Activated naive CD4-positive, alpha-beta T cell treated with anti-CD3 and anti-CD28 coated beads, Interleukin-2, amount 50 U/mL, for 72 hours (primary cell): ENCODE measurements at regions not wholly inside any gene's neighbourhood (a gene's known extent, or its start where the extent isn't known, plus 50 kb on each side); places are given as distances from the start of the nearest gene placed in this dataset.
"Not testable (repeated sequence)": the region's sequence is repeated elsewhere in the genome, so short reads cannot be mapped to it uniquely, and the experiment has no call there.

Experiments
- ATAC-seq, 2 donors: fragments of 150-1000 bp; cut with Tn5 transposase; 2 replicates each; pipeline ENCODE4 v1.10.0; 2021; ENCODE audit warnings: mild to moderate bottlenecking in 2 of 2, moderate library complexity in 2 of 2
- DNase-seq, 2 donors: peaks; one replicate each; pipeline ENCODE4 v3.0.0; 2021 to 2022; ENCODE audit warnings: low spot score in 2 of 2
- H3K27ac Mint-ChIP-seq, 2 donors: one replicate each; pipeline ENCODE4 v1.8.0; 2022; ENCODE audit warnings: mild to moderate bottlenecking in 2 of 2, mixed read lengths in 2 of 2
- H3K36me3 Mint-ChIP-seq, 2 donors: one replicate each; pipeline ENCODE4 v1.8.0; 2022; ENCODE audit warnings: mixed read lengths in 2 of 2
- H3K9me3 Mint-ChIP-seq, 2 donors: one replicate each; pipeline ENCODE4 v1.8.0; 2022; ENCODE audit warnings: mixed read lengths in 2 of 2

DNA sequence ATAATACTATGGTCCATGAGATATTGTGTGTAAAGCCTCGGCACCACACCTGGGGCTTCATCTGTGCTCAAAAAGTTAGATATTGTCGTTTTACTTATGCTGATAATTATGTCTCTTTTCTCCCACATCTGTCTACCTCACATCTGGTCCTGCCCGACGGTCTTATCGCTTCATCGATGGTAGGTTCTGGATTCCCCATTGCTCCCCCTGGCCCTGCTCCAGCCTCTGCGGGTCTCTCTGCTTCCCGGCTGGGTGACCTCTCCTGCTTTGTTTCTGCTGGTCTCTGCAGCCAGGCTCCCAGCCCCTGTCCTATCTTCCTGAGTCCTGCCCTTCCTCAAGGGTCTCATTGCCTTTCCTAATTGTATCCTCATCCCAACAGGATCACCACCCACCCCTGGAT is 294.2 kb downstream of the NDUFA10 start:
- DNase-seq (no peak), ATAC-seq (no peak)
- H3K27ac Mint-ChIP-seq = no peak overlapping the region
- no peaks in the 10 kb centered on the region for H3K36me3 Mint-ChIP-seq
- peaks cover 0 to 9% of the 10 kb centered on the region in 2 donors for H3K9me3 Mint-ChIP-seq

DNA sequence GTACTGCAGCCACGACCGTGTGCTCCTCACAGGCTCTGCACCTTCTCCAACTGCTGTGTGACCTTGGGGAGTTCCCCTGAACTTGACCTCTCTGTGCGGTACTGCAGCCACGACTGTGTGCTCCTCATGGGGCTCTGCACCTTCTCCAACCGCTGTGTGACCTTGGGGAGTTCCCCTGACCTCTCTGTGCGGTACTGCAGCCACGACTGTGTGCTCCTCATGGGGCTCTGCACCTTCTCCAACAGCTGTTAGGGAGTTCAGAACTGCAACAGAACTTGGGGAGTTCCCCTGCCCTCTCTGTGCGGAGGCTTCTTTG is 294.6 kb downstream of the NDUFA10 start:
- H3K36me3 Mint-ChIP-seq, H3K9me3 Mint-ChIP-seq, DNase-seq, H3K27ac Mint-ChIP-seq: not testable (repeated sequence)
- peak in 1 of 2 donors; percentile 42 for ATAC-seq

DNA sequence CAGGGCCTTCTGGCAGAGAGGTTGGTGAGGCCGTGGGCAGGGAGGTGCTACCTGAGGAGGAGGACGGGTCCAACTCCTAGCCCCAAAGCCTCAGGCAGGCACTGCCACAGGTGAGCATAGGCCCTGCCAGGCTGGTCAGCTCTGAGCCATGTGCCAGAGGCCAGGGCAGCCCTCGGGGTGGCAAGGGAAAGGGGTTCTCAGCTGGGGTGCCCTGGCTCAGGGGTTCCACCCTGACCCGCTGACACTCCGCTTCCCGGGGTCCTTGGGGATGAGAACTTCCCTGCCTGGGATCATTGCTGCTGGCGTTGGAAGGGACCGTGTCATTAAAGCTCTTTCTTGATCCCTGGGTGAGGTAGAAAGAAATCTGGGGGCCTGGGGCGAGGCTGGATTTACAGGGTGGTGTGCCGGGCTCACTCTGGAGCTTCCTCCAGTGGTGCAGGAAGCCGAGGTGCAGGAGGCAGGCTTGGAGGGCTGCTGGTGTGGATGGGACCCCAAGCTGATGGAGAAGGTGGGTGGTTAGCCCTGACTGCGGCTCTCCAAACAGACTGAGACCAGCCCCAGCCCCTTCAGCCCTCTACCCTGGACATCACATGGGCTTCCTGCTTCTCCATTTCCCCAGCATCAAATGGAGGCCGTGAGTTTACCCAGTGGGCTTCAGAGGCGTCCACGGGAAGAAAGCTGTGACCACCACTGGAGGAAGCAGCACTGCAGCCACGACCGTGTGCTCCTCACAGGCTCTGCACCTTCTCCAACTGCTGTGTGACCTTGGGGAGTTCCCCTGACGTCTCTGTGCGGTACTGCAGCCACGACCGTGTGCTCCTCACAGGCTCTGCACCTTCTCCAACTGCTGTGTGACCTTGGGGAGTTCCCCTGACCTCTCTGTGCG is 295.2 kb downstream of the NDUFA10 start:
- ATAC-seq (no peak), DNase-seq (no peak)
- Mint-ChIP-seq H3K27ac (no peak overlapping the region), H3K36me3 (no peaks in the 10 kb centered on the region), H3K9me3 (peaks cover 0 to 9% of the 10 kb centered on the region in 2 donors)

DNA sequence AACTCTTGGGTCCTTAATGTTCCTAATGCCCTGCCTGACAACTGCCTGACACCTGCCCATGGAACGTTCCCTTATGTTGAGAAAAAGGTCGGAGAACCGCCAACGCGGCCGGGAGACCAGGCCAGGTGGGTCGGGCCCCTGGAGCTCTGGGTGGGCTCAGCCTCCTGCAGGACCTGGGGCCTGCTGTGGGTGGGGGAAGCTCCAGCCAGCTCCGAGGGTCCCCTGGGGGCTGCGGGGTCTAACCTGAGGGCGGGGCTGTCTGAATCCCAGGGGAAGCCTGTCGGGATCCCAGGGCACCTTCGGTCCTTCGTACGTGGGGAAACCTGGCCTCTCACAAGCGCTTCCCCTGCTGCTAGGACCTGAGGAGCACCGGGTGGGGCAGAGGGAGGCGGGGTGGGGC is 296.0 kb downstream of the NDUFA10 start:
- ATAC-seq = no peak
- no peak for DNase-seq
- no peak overlapping the region for H3K27ac Mint-ChIP-seq
- H3K36me3 Mint-ChIP-seq = no peaks in the 10 kb centered on the region
- H3K9me3 Mint-ChIP-seq = peaks cover 0 to 6% of the 10 kb centered on the region in 2 donors

DNA sequence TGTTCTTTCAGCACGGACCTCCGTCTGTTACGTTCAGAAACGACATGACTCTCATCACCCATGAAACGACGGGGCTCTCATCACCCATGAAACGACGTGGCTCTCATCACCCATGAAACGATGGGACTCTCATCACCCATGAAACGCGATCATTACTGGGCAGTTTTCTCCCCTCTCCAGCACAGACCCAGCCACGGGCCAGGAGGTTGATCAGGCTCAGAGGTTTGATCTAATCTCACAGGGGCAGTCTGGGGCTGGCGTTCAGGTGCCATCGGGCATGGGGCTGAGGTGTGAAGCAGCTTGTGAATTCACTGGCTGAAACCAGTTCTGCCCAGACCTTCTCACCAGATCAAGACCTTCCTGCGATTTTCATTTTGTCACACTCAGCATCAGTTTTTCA is 296.4 kb downstream of the NDUFA10 start:
- ATAC-seq = no peak
- DNase-seq = no peak
- peaks cover 0 to 2% of the 10 kb centered on the region in 2 donors for H3K9me3 Mint-ChIP-seq

DNA sequence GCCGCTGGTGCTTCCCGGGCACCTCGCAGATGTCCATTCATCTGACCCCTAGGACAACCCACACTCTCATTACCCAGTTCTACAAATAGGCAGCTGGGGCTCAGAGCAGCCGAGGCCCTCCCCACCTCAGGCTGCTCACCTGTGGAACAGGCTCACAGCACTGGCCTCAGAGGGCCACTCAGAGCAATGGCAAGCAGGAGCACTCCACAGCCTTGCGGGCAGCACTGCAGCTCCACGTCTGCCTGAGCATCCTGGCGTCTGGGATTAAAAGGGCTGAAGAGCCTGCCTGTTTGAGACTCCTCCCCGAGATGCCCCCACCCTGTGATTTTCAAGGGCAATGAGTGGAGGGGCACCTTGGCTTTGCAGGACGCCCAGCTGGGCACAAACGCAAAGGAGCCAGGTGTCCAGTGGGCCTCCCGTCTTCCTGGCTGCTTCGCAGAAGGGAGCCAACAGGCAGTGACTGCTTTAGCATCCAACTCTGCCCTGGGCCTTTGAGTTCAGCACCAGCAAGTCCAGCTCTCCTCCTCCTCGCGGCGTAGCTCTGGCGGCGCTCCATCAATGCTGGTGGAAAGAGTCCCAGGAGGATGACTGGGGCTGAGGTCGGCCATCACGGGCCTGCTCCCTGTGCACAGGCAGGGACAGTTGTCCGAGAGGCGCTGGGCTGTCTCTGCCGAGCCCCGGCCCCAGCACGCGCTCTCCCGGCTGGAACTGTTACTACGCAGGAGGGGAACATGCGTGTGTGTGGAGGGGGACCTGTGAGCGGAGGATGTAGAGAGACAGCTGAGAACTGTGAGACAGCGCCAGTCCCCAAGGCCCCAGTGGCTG is 297.2 kb downstream of the NDUFA10 start:
- Mint-ChIP-seq H3K9me3 (no peaks in the 10 kb centered on the region), H3K27ac (peak overlapping the region in 1 of 2 donors; percentile 35)

More for the DNA sequence above, 296.4 kb downstream of the NDUFA10 start:
- no peaks in the 10 kb centered on the region for H3K36me3 Mint-ChIP-seq
- no peak overlapping the region for H3K27ac Mint-ChIP-seq

DNA sequence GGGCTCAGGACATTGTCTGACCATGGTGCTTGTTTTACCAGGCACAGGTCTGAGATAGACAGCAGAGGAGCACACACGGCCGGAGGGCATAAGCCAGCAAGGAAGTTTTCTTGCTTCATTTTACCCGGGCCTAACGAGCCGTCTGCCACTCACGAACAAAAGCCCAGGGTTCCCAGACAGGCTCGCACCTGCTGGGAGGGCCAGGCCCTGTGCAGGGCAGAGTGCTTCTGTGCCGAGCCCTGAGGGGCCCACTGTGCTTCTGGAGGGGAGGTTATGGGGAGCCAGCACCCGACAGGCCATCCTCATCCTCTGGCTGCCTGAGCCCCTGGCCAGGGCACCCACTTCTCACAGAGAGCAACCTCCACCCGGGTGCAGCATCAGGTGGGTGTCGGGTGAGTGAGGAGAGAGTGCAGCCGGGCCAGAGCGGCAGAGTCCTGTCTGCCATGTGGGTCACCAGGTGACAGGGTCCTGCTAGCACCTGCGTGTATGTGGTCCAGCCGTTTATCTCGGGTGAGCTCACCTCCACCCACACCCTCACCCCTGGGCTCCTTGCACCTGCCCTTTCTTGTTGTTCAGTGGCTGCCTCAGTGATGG is 297.9 kb downstream of the NDUFA10 start:
- no peak for ATAC-seq
- Mint-ChIP-seq H3K36me3 (no peaks in the 10 kb centered on the region), H3K9me3 (no peaks in the 10 kb centered on the region), H3K27ac (peak overlapping the region in 1 of 2 donors; percentile 35)
- peak in 1 of 2 donors; percentile 47 for DNase-seq

More for the DNA sequence above, 297.2 kb downstream of the NDUFA10 start:
- H3K36me3 Mint-ChIP-seq = no peaks in the 10 kb centered on the region
- no peak for ATAC-seq
- DNase-seq = no peak

DNA sequence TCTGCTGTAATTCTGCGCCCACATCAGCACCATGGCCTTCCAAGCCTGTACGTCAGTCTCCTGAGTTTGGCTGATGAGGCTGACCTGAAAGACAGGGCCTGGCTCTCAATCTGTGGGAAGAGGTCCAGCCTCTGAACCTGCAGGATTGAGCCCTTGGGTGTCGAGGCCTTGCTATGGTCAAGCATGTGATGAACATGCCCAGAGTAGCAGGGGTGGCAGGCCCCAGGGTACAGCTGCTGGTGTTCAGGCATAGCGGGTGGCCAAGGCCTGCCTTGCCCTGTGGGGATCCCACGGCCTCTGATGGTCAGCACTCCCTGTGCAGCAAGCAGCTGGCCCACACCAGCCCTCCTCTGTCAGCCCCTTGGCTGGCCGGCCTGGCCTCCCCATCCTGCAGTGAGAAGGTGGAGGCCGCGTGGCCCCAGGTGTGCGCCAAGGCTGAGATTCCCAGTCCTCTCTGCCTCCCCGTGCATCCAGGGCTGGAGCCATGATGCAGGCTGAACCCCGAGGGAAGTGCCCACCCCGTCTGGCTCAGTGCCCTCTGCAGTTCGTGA is 298.4 kb downstream of the NDUFA10 start:
- H3K36me3 Mint-ChIP-seq = no peaks in the 10 kb centered on the region
- no peaks in the 10 kb centered on the region for H3K9me3 Mint-ChIP-seq
- peak in 1 of 2 donors; percentile 41 for DNase-seq
- ATAC-seq = no peak
- no peak overlapping the region for H3K27ac Mint-ChIP-seq

DNA sequence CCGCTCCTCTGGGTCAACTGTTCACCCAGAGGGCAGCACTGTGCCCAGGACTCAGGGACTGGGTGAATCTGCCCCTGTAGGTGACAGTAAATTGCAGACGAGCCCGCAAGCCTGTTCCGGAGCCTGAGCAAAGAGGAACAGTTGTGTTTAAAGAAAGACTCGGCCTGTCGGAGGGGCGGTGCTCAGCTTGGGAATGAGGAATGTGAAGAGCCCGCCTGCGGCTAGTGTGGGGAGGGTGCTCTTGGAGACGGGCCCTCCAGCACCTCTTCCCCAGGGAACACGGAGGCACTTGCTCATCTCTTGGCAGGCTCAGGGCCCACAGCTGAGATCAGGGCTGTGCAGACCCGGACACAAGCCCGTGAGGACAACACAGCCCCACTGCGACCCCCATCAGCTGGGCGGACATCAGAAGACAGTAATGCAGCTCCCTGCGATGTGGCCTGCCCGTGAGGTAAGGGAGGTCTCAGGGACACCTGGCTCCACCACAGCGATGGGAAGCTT is 299.0 kb downstream of the NDUFA10 start:
- no peaks in the 10 kb centered on the region for H3K9me3 Mint-ChIP-seq
- ATAC-seq (no peak), DNase-seq (peak in 1 of 2 donors; percentile 30)
- H3K36me3 Mint-ChIP-seq = no peaks in the 10 kb centered on the region
- H3K27ac Mint-ChIP-seq = no peak overlapping the region

DNA sequence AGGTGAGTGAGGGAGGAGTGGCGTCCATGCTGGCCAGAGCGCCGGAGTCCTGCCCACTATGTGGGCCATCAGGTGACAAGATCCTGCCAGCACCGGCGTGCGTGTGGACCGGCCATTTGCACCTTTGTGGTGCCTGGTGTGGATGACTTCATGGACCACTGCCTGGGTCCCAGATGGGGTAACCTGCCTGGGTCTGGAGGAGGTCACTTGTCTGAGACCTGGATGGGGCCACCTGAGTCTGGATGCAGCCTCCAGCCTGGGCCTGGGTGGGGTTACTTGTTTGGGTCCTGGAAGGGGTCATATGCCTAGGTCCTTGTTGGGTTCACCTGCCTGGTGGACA is 299.6 kb downstream of the NDUFA10 start:
- H3K9me3 Mint-ChIP-seq = no peaks in the 10 kb centered on the region
- ATAC-seq (no peak), DNase-seq (no peak)
- no peak overlapping the region for H3K27ac Mint-ChIP-seq
- no peaks in the 10 kb centered on the region for H3K36me3 Mint-ChIP-seq

DNA sequence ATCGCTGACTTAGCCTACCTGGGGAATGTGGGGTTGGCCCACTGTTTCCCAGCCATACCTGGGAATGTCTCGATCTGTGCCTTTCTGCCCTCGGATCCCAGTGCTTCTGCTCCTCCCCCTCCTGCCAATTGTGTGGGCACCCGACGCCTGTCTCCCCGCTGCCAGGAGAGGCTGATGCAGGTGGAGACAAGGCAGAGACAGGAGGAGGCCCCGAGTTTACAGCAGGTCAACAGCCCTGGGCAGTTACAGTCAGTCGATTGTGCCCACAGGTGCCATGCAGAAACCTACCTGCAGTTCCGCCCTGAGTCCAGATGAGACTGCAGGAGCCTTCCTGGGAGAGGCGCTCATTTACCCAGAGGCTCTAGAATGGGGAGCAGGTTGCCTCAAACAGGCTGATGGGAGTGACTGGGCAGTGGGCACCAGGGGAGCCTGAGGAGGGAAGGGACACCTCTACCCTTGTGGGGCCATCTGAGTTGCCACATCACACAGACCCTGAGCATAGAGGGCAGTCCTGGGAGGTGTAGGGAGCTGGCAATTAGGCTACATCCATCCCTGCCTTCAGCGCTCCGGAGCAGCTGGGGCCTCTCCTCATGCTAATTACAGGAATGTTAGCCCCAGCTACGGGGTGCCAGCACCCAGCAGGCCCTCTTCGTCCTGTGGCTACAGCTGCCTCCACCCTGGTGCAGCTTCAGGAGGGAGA is 300.1 kb downstream of the NDUFA10 start:
- Mint-ChIP-seq H3K36me3 (no peaks in the 10 kb centered on the region), H3K27ac (no peak overlapping the region), H3K9me3 (no peaks in the 10 kb centered on the region)
- ATAC-seq = no peak
- DNase-seq = peak in 1 of 2 donors; percentile 16

DNA sequence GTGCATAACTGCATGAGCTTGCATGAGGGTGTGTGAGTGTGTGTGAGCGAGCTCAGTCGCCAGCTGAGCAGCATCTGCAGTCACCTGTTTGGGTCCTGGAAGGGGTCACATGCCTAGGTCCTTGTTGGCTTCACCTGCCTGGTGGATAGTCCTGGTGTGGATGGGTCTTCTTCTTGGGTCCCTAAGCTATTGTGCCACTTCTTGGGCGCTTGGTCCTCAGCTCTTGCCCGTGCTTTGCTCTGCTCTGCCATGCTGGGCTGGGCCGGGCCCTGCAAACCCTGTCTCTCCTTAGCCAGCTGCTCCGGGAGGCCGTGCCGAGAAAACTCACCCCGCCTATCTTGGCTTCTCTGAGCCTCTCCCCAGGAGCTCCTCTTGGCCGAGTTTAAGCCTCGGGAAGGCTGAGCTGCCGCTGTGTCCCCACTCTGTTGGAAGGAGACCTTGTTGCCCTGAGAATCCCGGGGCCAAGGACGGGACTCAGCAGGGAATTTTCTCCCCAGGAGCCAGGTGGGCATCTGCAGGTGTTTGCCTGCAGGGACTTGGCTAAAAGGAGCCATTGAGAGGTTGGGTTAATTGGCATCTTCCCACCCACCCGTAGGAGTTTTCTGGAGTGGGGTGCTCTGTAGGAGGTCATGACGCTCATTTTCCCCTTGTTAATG is 300.8 kb downstream of the NDUFA10 start:
- DNase-seq (peak in 1 of 2 donors; percentile 18), ATAC-seq (no peak)
- no peak overlapping the region for H3K27ac Mint-ChIP-seq
- no peaks in the 10 kb centered on the region for H3K9me3 Mint-ChIP-seq
- H3K36me3 Mint-ChIP-seq = no peaks in the 10 kb centered on the region

DNA sequence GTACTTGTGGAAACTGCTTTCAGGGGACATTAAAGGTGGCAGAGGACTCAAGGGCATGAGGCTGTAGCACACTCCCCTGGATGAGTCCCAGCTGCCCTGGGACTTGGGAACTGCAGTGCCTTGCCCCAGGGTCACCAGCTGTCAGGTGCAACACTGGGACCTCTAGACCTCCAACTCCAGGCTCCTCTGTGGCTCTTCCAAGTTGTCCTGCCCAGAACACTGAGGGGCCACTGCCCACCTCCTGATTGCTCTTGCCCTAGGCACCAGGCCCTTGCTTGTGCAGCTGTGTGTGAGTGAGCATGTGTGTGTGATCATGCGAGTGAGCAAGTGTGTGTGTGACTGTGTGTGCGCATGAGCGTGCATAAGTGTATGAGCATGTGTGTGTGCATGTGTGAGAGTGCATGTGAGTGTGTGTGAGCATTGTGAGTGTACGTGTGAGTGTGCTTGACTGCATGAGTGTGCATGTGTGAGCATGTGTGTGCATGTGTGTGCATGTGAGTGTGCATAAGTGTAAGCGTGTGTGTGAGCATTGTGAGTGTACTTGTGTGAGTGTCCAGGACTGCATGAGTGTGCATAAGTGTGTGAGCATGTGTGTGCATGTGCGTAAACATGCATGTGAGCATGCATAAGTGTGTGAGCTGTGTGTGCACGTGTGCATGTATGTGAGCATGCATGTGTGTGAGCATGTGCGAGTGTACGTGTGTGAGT is 301.5 kb downstream of the NDUFA10 start:
- ATAC-seq (no peak), DNase-seq (no peak)
- H3K27ac Mint-ChIP-seq = no peak overlapping the region
- H3K36me3 Mint-ChIP-seq = no peaks in the 10 kb centered on the region
- no peaks in the 10 kb centered on the region for H3K9me3 Mint-ChIP-seq

DNA sequence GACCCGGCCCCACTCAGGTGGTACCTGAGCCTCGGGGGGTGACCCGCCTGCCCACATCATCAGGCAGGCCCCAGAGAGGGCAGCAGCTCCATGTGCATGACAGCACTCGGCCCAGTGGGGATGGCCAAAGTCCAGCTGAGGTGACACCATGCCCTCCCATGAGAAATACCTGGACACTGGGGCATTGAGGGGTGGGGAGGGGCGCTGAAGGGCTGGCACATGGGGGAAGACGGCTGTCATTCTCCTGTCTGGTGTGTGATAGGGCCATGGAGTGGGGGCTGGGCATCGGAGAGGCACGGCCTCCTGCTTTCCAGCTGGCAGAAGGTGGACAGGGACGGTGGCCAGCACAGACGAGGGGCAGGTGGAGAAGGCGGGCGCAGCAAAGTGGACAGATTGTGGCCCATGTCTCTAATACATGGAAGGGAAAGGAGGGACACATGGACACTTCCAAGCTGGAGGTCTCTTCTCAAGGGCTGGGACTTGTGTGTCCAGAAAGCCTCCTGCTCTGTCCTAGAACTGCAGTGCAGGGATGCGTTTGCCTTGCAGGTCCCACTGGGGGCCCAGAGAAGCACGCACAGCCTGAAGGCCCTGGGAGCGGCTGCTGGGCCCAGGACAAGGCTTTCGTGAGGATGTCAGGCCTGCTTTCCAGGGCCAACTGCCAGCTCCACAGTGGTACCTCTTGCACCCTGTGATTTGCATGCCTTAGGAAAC is 302.2 kb downstream of the NDUFA10 start:
- DNase-seq (no peak), ATAC-seq (no peak)
- H3K27ac Mint-ChIP-seq = no peak overlapping the region
- H3K36me3 Mint-ChIP-seq = no peaks in the 10 kb centered on the region
- no peaks in the 10 kb centered on the region for H3K9me3 Mint-ChIP-seq
